ENCODE measurements at regions not wholly inside any gene's neighbourhood (a gene's known extent, or its start where the extent isn't known, plus 50 kb on each side); places are given as distances from the start of the nearest gene placed in this dataset.
"Not testable (repeated sequence)": the region's sequence is repeated elsewhere in the genome, so short reads cannot be mapped to it uniquely, and the experiment has no call there.

- peak; percentile 12 to 20 for DNase-seq
These were observed 128.0 kb upstream of the IL12B start for GRCh38 chr5:159458217-159458711.

DNA sequence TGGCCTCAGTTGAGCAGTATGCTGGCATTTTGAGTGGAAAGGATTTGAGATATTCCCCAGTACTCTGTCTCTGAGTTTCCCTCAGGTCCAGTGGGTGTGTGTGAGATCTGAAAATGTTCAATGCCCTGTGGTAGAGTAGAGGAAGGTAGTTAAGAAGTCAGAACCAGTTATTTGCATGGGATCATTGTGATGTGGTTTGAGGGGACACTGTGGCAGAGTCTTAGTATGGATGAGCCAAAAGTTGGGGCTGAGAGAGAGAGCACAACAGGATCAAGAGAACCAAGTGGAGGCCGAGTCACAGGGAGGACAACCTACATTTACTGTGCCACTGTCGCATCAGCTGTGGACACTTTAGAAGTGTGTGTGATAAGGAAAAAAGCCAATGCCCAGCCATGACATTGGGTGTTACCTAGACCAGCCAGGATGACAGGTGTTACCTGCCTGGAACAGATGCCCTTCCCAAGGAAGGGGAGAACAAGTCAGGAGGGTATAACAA lies 128.9 kb upstream of the IL12B start:
- no peak for DNase-seq

DNA sequence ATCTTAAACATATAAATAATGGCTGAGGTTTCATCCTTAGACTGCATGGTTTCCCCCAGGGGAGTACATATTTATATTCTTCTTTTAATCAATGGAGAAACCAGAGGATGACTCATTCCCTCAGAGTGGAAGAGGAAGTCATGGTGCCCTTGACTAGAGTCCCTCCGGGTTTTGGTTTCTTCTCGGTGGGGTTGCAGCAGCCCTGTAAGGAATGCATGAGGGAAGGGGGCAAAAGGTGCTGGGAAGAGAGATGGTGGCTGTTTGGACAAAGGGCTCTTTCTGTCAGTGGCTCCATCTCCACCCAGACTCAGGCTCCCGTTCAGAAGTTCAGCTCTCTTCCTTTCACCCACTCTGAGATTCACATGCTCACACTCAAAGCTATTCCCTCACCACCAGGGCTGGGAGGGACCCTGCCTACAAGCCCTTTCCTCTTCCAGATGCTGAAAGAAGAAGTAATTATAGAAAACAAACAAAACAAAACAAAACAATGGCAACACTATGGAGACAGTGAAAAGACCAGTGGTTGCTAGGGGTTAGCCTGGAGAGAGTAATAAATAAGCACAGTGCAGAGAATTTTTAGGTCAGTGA lies 129.8 kb upstream of the IL12B start:
- no peak for DNase-seq

GRCh38 chr5:159463590-159464321 lies 133.5 kb upstream of the IL12B start:
- no peak for DNase-seq

DNA sequence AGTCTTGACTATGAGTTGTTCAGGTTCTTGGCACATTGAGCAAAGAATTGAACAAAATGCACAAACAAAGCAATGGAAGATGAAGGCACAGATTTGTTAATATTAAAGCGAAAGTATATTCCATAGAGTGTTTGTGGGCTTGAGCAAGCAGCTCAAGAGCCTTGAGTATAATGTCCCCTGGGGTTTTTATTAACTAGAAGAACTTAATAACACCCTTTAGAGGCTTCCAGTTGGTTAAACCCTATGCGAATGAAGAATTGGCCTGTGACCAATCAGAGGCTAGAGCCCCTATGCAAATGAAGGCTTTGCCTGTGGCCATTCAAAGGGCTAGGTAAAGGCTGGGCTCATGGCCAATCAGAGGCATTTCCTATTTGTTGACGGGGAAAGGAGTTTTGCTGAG lies 135.3 kb upstream of the IL12B start:
- DNase-seq: no peak

GRCh38 chr5:159467666-159468065 lies 137.4 kb upstream of the IL12B start:
- DNase-seq: no peak

GRCh38 chr5:159469496-159470372 lies 139.4 kb upstream of the IL12B start:
- no peak for DNase-seq

GRCh38 chr5:159471904-159472303 lies 141.6 kb upstream of the IL12B start:
- no peak for DNase-seq

DNA sequence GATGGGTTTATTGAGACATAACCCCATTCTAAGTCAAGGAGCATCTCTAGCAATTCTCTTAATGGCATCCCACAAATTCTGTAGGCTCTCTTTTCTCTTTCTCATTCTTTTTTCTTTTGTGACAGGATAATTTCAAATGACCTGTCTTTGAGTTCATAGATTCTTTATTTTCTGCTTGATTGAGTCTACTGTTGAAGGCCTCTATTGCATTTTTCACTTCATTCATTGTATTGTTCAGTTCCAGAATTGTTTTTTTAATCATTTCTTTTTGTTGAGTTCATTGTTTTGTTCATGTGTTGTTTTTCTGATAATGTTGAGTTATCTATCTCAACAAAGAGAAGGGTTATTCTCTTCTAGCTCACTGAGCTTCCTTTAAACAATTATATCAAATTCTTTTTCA lies 144.7 kb upstream of the IL12B start:
- no peak for DNase-seq

DNA sequence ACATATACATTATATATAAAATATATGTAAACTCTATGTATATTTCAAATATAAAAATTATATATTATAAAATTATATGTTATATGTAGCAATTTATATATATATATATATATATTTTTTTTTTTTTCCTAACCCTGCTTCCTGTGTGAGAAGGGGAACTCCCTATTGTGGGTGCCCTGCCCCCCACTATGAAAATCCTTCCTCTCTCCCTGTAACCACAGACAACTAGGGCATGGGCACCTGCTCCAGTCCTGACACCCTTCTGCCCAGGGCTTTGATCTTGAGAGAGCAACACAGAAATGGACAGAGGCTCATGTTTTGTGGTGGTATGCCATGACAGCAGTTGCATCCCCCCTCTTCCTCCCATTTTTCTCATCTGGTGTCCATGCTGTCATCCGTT lies 148.7 kb upstream of the IL12B start:
- DNase-seq: no peak

DNA sequence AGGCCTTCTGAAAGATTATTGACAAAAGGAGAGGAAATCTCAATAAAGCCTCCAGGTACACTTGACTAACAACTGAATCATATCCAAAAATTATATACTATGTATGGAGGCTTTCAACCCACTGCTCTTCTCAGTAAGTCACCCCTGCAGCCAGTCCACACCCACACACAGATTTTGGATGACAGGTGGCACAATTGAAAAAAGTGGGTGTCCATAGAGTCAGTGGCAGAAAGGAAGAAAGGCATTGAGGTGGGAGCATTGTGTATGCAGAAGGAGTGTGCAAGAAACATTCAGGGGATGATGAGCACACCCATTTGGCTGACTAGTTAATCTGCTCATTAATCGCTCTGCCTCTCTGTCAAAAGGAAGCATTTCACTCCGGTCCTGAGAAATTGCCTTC lies 150.6 kb upstream of the IL12B start:
- no peak for DNase-seq

DNA sequence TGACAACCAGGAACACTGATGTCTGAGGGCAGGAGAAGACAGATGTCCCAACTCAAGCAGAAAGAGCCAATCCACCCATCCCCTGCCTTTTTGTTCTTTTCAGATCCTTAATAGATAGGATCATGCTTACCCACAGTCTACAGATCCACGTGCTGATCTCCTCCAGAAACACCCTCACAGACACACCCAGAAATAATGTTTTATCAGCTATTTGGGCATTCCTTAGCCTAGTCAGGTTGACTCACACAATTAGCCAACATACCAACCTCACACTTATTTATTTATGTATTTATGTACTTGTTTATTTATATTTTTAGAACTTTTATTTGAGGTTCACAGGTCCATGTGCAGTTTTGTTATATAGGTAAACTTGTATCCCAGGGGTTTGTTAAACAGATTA lies 151.5 kb upstream of the IL12B start:
- DNase-seq: no peak

- DNase-seq: no peak
These were observed 156.5 kb upstream of the IL12B start for GRCh38 chr5:159486836-159487235.

DNA sequence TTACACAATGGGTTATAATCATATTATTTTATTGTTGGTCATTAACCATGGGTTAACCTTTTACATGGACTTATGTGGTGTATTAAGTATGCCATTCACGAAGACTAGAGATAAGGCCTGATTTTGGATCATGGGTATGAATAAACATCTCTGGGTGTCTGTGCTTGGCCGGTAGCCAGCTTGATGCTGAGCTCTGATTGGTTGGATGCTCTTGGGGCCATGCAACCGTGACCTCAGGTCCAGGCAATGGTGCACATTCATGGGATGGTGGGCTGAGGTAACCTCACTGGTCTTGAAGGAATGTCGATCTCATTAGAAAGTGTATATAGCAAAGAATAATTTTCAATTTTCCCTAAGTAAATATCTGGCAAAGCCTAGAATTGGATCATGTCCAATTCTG lies 158.2 kb upstream of the IL12B start:
- no peak for DNase-seq

- no peak for DNase-seq
These were observed 159.5 kb upstream of the IL12B start for GRCh38 chr5:159489779-159490178.

- no peak for DNase-seq
These were observed 160.2 kb upstream of the IL12B start for GRCh38 chr5:159490507-159490906.

- no peak for DNase-seq
These were observed 163.4 kb upstream of the IL12B start for GRCh38 chr5:159493696-159494095.

GRCh38 chr5:159496773-159497172 lies 166.5 kb upstream of the IL12B start:
- no peak for DNase-seq

- no peak for DNase-seq
These were observed 166.9 kb upstream of the IL12B start for GRCh38 chr5:159497221-159497620.

DNA sequence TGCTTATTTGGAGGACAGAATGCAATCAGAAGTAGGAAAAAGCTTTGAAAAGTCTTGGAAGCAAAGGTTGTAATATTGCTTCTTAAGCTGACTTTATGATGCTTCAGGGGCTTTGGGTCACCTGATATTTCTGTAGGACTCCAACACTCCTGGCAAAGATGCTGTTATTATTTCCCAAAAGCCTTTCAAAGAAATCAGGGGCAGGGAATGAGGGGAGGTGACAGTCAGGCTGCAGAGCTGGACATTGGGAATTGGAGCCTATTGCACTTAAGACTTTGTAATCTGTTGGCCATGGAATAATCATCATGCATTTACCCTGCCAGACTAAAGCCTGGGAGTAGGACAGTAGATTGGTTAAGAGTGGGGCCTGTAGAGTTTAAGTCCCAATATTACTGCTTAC lies 168.3 kb upstream of the IL12B start:
- no peak for DNase-seq

- DNase-seq: not testable (repeated sequence)
These were observed 171.8 kb upstream of the IL12B start for GRCh38 chr5:159502116-159502515.

DNA sequence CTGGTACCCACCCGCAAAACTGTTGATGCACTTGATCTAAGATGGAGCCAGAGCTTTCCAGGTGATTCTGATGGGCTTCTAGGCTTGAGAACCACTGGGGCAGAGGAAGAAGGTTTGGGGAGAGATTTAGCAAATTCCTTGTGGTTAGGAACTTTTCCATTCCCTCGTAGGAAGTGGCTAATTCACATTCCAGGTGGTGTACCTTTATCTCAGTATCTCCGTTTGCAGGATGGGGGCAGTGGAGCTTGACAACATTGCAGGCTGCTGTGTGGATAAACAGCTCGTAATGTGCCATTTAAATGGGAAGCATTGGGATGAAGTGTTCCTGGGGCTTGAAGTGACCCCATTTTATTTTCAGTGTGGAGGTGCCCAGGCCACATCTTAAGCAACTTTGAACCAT lies 172.9 kb upstream of the IL12B start:
- no peak for DNase-seq

- no peak for DNase-seq
These were observed 174.0 kb upstream of the IL12B start for GRCh38 chr5:159504106-159504856.
